ENCODE measurements at regions not wholly inside any gene's neighbourhood (a gene's known extent, or its start where the extent isn't known, plus 50 kb on each side); places are given as distances from the start of the nearest gene placed in this dataset.

GRCh38 chr6:3575701-3576100 is 118.9 kb upstream of the SLC22A23 start:
- Histone ChIP-seq H3K4me2 (no peak overlapping the region), H3K27me3 (ENCODE audit: insufficient read depth) (no peaks in the 10 kb centered on the region), H3K36me3 (ENCODE audit: insufficient read depth) (no peaks in the 10 kb centered on the region), H3K9me2 (ENCODE audit: insufficient read depth) (no peaks in the 10 kb centered on the region), H2AFZ (no peak overlapping the region), H3F3A (replicated peaks; ENCODE audit: low read depth) (no peaks in the 10 kb centered on the region), H3K27ac (ENCODE audit: low read depth) (no peak overlapping the region), H3K4me1 (ENCODE audit: insufficient read depth) (peaks cover 8% of the 10 kb centered on the region; the same call in 1 of the 2 replicates), H3K79me2 (replicated peaks; ENCODE audit: insufficient read depth) (no peaks in the 10 kb centered on the region), H3K4me3 (no peak overlapping the region), H4K20me1 (replicated peaks; ENCODE audit: insufficient read depth) (no peaks in the 10 kb centered on the region)
- H3K27ac Mint-ChIP-seq = no peak overlapping the region
- no peak overlapping the region for H3K4me3 Mint-ChIP-seq
- H3K36me3 Mint-ChIP-seq (ENCODE audit: low read depth) = no peaks in the 10 kb centered on the region
- no peaks in the 10 kb centered on the region for H3K9me3 Mint-ChIP-seq
- peak; percentile 31 for ATAC-seq
- peaks cover 23% of the 10 kb centered on the region for H3K4me1 Mint-ChIP-seq
- TF ChIP-seq CTCF (conservative IDR thresholded peaks at IDR 0.05; ENCODE audit: low read depth in 2 of 2) = peak; percentile 11 to 31; a peak in 1 of 4 replicates
- no peak for TF ChIP-seq ETS1 (IDR thresholded peaks at IDR 0.05)
- no peak for TF ChIP-seq STAT1 (IDR thresholded peaks at IDR 0.05; ENCODE audit: unreplicated experiment)
- peaks cover 11% of the 10 kb centered on the region for H3K27me3 Mint-ChIP-seq (ENCODE audit: insufficient read depth, low read depth, poor library complexity)
- peak; percentile 42 for DNase-seq (ENCODE audit: low spot score)

GRCh38 chr6:3575166-3575565 is 118.3 kb upstream of the SLC22A23 start:
- ATAC-seq (no peak), DNase-seq (ENCODE audit: low spot score) (no peak)
- Histone ChIP-seq H2AFZ (no peak overlapping the region), H3K4me3 (no peak overlapping the region), H3F3A (replicated peaks; ENCODE audit: low read depth) (no peaks in the 10 kb centered on the region), H4K20me1 (replicated peaks; ENCODE audit: insufficient read depth) (no peaks in the 10 kb centered on the region), H3K36me3 (ENCODE audit: insufficient read depth) (no peaks in the 10 kb centered on the region), H3K79me2 (replicated peaks; ENCODE audit: insufficient read depth) (no peaks in the 10 kb centered on the region), H3K9me2 (ENCODE audit: insufficient read depth) (no peaks in the 10 kb centered on the region), H3K27ac (ENCODE audit: low read depth) (no peak overlapping the region), H3K27me3 (ENCODE audit: insufficient read depth) (no peaks in the 10 kb centered on the region), H3K4me2 (no peak overlapping the region), H3K4me1 (ENCODE audit: insufficient read depth) (peaks cover 5% of the 10 kb centered on the region; the same call in 1 of the 2 replicates)
- Mint-ChIP-seq H3K4me3 (no peak overlapping the region), H3K27ac (no peak overlapping the region), H3K27me3 (ENCODE audit: insufficient read depth, low read depth, poor library complexity) (peaks cover 11% of the 10 kb centered on the region), H3K9me3 (no peaks in the 10 kb centered on the region), H3K4me1 (peaks cover 23% of the 10 kb centered on the region), H3K36me3 (ENCODE audit: low read depth) (no peaks in the 10 kb centered on the region)
- TF ChIP-seq CREB1 (CRISPR knock-in tag; IDR thresholded peaks at IDR 0.05; ENCODE audit: low read depth) (no peak), JUNB (IDR thresholded peaks at IDR 0.05; ENCODE audit: unreplicated experiment) (no peak), EZH2phosphoT487 (IDR thresholded peaks at IDR 0.05; ENCODE audit: unreplicated experiment) (no peak), CTCF (conservative IDR thresholded peaks at IDR 0.05; ENCODE audit: low read depth in 2 of 2) (no peak), REST (IDR thresholded peaks at IDR 0.05; ENCODE audit: unreplicated experiment) (no peak)
